GM21515 (cell line): ENCODE measurements at regions not wholly inside any gene's neighbourhood (a gene's known extent, or its start where the extent isn't known, plus 50 kb on each side); places are given as distances from the start of the nearest gene placed in this dataset.

Experiments used
- ATAC-seq: cut with Tn5 transposase; IDR thresholded peaks from one replicate; pipeline ENCODE4 v1.9.1; 2021; ENCODE audit not compliant: unreplicated experiment

- no peak for ATAC-seq
These were observed 776.0 kb downstream of the DACH1 start for GRCh38 chr13:71090990-71091389.

GRCh38 chr13:71089056-71089455 is 777.9 kb downstream of the DACH1 start:
- no peak for ATAC-seq

- ATAC-seq = no peak
These were observed 779.6 kb downstream of the DACH1 start for GRCh38 chr13:71087432-71087831.

- ATAC-seq = no peak
These were observed 780.0 kb downstream of the DACH1 start for GRCh38 chr13:71087006-71087405.

GRCh38 chr13:71082631-71083030 is 784.4 kb downstream of the DACH1 start:
- ATAC-seq = no peak

GRCh38 chr13:71079638-71080037 is 787.4 kb downstream of the DACH1 start:
- no peak for ATAC-seq

- no peak for ATAC-seq
These were observed 799.0 kb downstream of the DACH1 start for GRCh38 chr13:71068041-71068440.

- ATAC-seq = no peak
These were observed 799.7 kb downstream of the DACH1 start for GRCh38 chr13:71067165-71067815.

GRCh38 chr13:71056581-71056980 is 810.4 kb downstream of the DACH1 start:
- ATAC-seq = no peak

GRCh38 chr13:71055644-71056043 is 811.4 kb downstream of the DACH1 start:
- ATAC-seq = no peak

- ATAC-seq = no peak
These were observed 812.0 kb downstream of the DACH1 start for GRCh38 chr13:71055047-71055446.

GRCh38 chr13:71054358-71054757 is 812.6 kb downstream of the DACH1 start:
- ATAC-seq = peak; percentile 84

GRCh38 chr13:71051573-71051972 is 815.4 kb downstream of the DACH1 start:
- no peak for ATAC-seq

GRCh38 chr13:71046360-71047079 is 820.5 kb downstream of the DACH1 start:
- ATAC-seq = no peak

GRCh38 chr13:71045101-71045500 is 821.9 kb downstream of the DACH1 start:
- no peak for ATAC-seq

GRCh38 chr13:71039440-71039839 is 827.6 kb downstream of the DACH1 start:
- ATAC-seq = no peak

- no peak for ATAC-seq
These were observed 833.0 kb downstream of the DACH1 start for GRCh38 chr13:71034018-71034417.

GRCh38 chr13:71033026-71033425 is 834.0 kb downstream of the DACH1 start:
- ATAC-seq = no peak

- no peak for ATAC-seq
These were observed 836.2 kb downstream of the DACH1 start for GRCh38 chr13:71030784-71031183.

- ATAC-seq = no peak
These were observed 838.1 kb downstream of the DACH1 start for GRCh38 chr13:71028884-71029283.

- ATAC-seq = no peak
These were observed 845.1 kb downstream of the DACH1 start for GRCh38 chr13:71021825-71022422.

GRCh38 chr13:71018995-71019394 is 848.0 kb downstream of the DACH1 start:
- ATAC-seq = no peak
